SK-N-SH (cell line): ENCODE measurements at regions not wholly inside any gene's neighbourhood (a gene's known extent, or its start where the extent isn't known, plus 50 kb on each side); places are given as distances from the start of the nearest gene placed in this dataset.

Experiments used
- CTCF ChIA-PET: fragments of 300-600, 350-600 bp; formaldehyde crosslinking; extraction: SDS; loops from one replicate; lab custom pipeline; 2021; lab: Yijun Ruan, JAX
- POLR2A ChIA-PET: fragments of 350-600 bp; sonication (Branson Sonifier 250); formaldehyde crosslinking; extraction: SDS; loops from one replicate; lab custom pipeline; 2020; ENCODE audit warnings: antibody characterized with exemption, inconsistent platforms; lab: Yijun Ruan, JAX
- DNase-seq: peaks from one replicate; pipeline ENCODE4 v3.0.0; 2012
- H2AFZ ChIP-seq: fragments of 200-600 bp; sonication (generic); 2 replicates; pipeline ENCODE4 v1.8.1; 2016; ENCODE audit warnings: antibody characterized with exemption, mild to moderate bottlenecking, low read depth
- H3F3A ChIP-seq: fragments of 200-600 bp; sonication (generic); replicated peaks from 2 replicates; pipeline ENCODE3; 2016; ENCODE audit warnings: antibody characterized with exemption, mild to moderate bottlenecking; ENCODE audit not compliant: insufficient read depth
- H3K27ac ChIP-seq, 2 experiments: fragments of 200-500 bp in 1 of 2; fragments of 200-600 bp in 1 of 2; sonication (Bioruptor generic) in 1 of 2; sonication (generic), shearing (Covaris generic) in 1 of 2; 2 replicates each; pipeline versions ENCODE4 v1.5.1 to v1.6.1; 2014 to 2016; ENCODE audit warnings: low read depth in 2 of 2, inconsistent platforms in 1 of 2, low read length in 1 of 2, mild to moderate bottlenecking in 1 of 2, mixed read lengths in 1 of 2
- H3K27me3 ChIP-seq: fragments of 200-600 bp; sonication (generic), shearing (Covaris generic); 2 replicates; pipeline ENCODE4 v1.6.1; 2016; ENCODE audit warnings: mixed run types; ENCODE audit not compliant: insufficient read depth
- H3K36me3 ChIP-seq, 2 experiments: fragments of 200-500 bp in 1 of 2; fragments of 200-600 bp in 1 of 2; sonication (Bioruptor generic) in 1 of 2; sonication (generic) in 1 of 2; replicated peaks in 1 of 2; 2 replicates each; pipeline versions ENCODE3 to v1.5.1; 2014 to 2016; ENCODE audit warnings: low read length in 1 of 2, mild to moderate bottlenecking in 1 of 2; ENCODE audit not compliant: insufficient read depth in 2 of 2, control insufficient read depth in 1 of 2
- H3K4me1 ChIP-seq, 2 experiments: fragments of 200-500 bp in 1 of 2; fragments of 200-600 bp in 1 of 2; sonication (Bioruptor generic) in 1 of 2; sonication (generic), shearing (Covaris generic) in 1 of 2; 2 replicates each; pipeline versions ENCODE4 v1.5.1 to v1.6.1; 2014 to 2016; ENCODE audit warnings: low read depth in 1 of 2, low read length in 1 of 2, mixed run types in 1 of 2; ENCODE audit not compliant: insufficient read depth in 2 of 2, control insufficient read depth in 1 of 2
- H3K4me2 ChIP-seq: fragments of 200-600 bp; sonication (generic), shearing (Covaris generic); 2 replicates; pipeline ENCODE4 v1.6.1; 2017; ENCODE audit warnings: mixed run types
- H3K4me3 ChIP-seq, 2 experiments: fragments of 200-500 bp in 1 of 2; fragments of 200-600 bp in 1 of 2; sonication (Bioruptor generic) in 1 of 2; sonication (generic), shearing (Covaris generic) in 1 of 2; 2 replicates each; pipeline versions ENCODE4 v1.5.1 to v1.8.1; 2014 to 2016; ENCODE audit warnings: low read depth in 2 of 2, inconsistent platforms in 1 of 2, low read length in 1 of 2, mild to moderate bottlenecking in 1 of 2, mixed read lengths in 1 of 2, moderate library complexity in 1 of 2
- H3K79me2 ChIP-seq: fragments of 200-600 bp; sonication (generic); 2 replicates; pipeline ENCODE4 v1.8.1; 2017; ENCODE audit warnings: mild to moderate bottlenecking; ENCODE audit not compliant: insufficient read depth
- H3K9ac ChIP-seq: fragments of 200-600 bp; sonication (generic); 2 replicates; pipeline ENCODE4 v1.6.1; 2017; ENCODE audit warnings: mixed run types
- H3K9me2 ChIP-seq: fragments of 200-600 bp; sonication (generic); 2 replicates; pipeline ENCODE4 v1.6.1; 2017; ENCODE audit warnings: mixed run types
- H3K9me3 ChIP-seq: fragments of 200-600 bp; sonication (generic); 2 replicates; pipeline ENCODE4 v1.6.1; 2017; ENCODE audit warnings: mixed run types, mild to moderate bottlenecking, moderate library complexity
- H4K20me1 ChIP-seq: fragments of 200-600 bp; sonication (generic); 2 replicates; pipeline ENCODE4 v1.6.1; 2017; ENCODE audit warnings: mild to moderate bottlenecking, mixed run types; ENCODE audit not compliant: insufficient read depth
- JUND ChIP-seq: IDR thresholded peaks from 2 replicates; pipeline ENCODE4 v1.4.0; 2012
- MEF2A ChIP-seq: IDR thresholded peaks from 2 replicates; pipeline ENCODE4 v1.4.0; 2012; ENCODE audit warnings: low read depth, borderline replicate concordance
- NFIC ChIP-seq: IDR thresholded peaks from 2 replicates; pipeline ENCODE4 v1.4.0; 2012; ENCODE audit warnings: borderline replicate concordance
- PBX3 ChIP-seq: IDR thresholded peaks from 2 replicates; pipeline ENCODE4; 2012
- REST ChIP-seq: IDR thresholded peaks from 2 replicates; pipeline ENCODE4 v1.6.1; 2012; ENCODE audit warnings: mild to moderate bottlenecking, low read depth, low read length, moderate library complexity
- SIN3A ChIP-seq: IDR thresholded peaks from 2 replicates; pipeline ENCODE4 v1.6.1; 2012; ENCODE audit warnings: low read depth, mild to moderate bottlenecking, low read length, moderate library complexity, borderline replicate concordance
- USF2 ChIP-seq: fragments of 150-350 bp; IDR thresholded peaks from 2 replicates; pipeline ENCODE4 v1.6.1; 2017; ENCODE audit warnings: antibody characterized with exemption, low read length, low read depth, borderline replicate concordance
- WGBS: methylation state at CpG from one replicate; pipeline ENCODE4 v1.1.6; 2017; ENCODE audit warnings: low lambda C conversion rate; 5-methylcytosine and 5-hydroxymethylcytosine counted together

DNA sequence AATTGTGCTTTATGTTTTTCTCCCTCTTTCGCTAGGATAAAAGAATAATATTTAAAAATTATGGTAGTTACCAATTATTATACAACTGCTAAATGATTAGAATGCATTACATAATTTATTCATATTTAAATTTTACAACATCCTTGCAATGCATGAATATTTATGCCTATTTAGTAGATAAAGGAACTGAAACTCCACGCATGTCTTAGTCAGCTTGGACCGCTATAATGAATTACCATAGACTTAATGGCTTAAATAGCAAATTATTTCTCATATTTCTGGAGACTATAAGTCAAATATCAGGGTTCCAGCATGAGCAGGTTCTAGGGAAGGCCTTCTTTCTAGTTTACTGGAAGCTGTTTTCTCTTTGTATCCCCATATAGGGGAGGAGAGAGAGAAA, 1555.4 kb upstream of the ADGRL3 start:
- ChIA-PET POLR2A (no interaction called here), CTCF (no interaction called here)
- no peak for DNase-seq
- Histone ChIP-seq H2AFZ (no peak overlapping the region), H3K4me1 (no peaks in the 10 kb centered on the region; a peak in 1 of 4 replicates), H3K9me2 (no peaks in the 10 kb centered on the region), H3K36me3 (no peaks in the 10 kb centered on the region), H3K27ac (no peak overlapping the region), H4K20me1 (no peaks in the 10 kb centered on the region), H3K27me3 (no peaks in the 10 kb centered on the region), H3K4me3 (no peak overlapping the region), H3K9ac (no peak overlapping the region), H3F3A (no peaks in the 10 kb centered on the region), H3K79me2 (no peaks in the 10 kb centered on the region), H3K4me2 (no peak overlapping the region), H3K9me3 (no peaks in the 10 kb centered on the region)
- no peak for TF ChIP-seq MEF2A
- WGBS = 19% methylated on average over 3 of the region's 3 CpGs

DNA sequence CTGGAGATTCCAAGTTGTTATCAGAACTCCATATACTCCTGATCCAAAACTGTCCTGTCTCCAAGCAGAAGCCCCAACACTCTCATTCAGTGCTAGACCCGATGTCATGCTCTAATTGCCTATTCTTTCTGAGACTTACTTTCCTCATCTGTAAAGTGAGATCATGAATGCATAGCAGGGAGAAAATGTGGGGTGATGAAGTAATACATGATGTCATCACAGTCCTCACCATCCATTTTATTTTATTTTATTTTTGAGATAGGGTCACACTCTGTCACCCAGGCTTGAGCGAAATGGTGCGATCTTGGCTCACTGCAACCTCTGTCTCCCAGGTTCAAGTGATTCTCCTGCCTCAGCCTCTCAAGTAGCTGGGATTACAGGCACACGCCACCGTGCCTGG, 1554.0 kb upstream of the ADGRL3 start:
- Histone ChIP-seq H3K9me2 (no peaks in the 10 kb centered on the region), H3K79me2 (no peaks in the 10 kb centered on the region), H3K4me3 (no peak overlapping the region), H3K9ac (no peak overlapping the region), H3F3A (no peaks in the 10 kb centered on the region), H3K27ac (no peak overlapping the region), H3K27me3 (no peaks in the 10 kb centered on the region), H3K4me1 (no peaks in the 10 kb centered on the region; a peak in 1 of 4 replicates), H2AFZ (no peak overlapping the region), H4K20me1 (no peaks in the 10 kb centered on the region), H3K36me3 (no peaks in the 10 kb centered on the region), H3K9me3 (no peaks in the 10 kb centered on the region), H3K4me2 (no peak overlapping the region)
- TF ChIP-seq SIN3A (no peak), REST (no peak), JUND (no peak), PBX3 (no peak), USF2 (no peak), NFIC (no peak)
- WGBS = 20% methylated on average over 5 of the region's 5 CpGs
- POLR2A ChIA-PET = no interaction called here
- DNase-seq = no peak
- CTCF ChIA-PET = no interaction called here
